ENCODE measurements at regions not wholly inside any gene's neighbourhood (a gene's known extent, or its start where the extent isn't known, plus 50 kb on each side); places are given as distances from the start of the nearest gene placed in this dataset.

DNA sequence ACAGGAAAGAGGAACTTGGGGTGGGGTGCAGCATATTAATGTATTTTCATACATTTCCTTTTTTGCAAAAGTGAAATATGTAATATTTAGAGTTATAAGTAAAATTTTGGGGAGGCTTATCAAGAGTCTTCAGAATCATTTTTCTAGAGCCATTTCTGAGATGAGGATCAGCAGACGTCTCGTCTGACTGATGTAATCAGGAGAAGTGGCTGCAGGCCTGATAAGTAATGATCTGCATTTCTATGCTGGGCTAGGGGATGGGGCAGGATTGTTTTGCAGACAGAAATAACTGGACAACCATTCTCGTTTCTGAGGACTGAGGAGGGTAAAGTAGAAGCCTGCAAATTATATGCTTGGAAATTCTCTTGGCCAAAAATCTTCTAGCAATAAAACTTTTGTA, 89.2 kb upstream of the ARGLU1 start:
- no peak for TF ChIP-seq POLR2AphosphoS5 (IDR thresholded peaks at IDR 0.05)
- TF ChIP-seq, protein P1, sequence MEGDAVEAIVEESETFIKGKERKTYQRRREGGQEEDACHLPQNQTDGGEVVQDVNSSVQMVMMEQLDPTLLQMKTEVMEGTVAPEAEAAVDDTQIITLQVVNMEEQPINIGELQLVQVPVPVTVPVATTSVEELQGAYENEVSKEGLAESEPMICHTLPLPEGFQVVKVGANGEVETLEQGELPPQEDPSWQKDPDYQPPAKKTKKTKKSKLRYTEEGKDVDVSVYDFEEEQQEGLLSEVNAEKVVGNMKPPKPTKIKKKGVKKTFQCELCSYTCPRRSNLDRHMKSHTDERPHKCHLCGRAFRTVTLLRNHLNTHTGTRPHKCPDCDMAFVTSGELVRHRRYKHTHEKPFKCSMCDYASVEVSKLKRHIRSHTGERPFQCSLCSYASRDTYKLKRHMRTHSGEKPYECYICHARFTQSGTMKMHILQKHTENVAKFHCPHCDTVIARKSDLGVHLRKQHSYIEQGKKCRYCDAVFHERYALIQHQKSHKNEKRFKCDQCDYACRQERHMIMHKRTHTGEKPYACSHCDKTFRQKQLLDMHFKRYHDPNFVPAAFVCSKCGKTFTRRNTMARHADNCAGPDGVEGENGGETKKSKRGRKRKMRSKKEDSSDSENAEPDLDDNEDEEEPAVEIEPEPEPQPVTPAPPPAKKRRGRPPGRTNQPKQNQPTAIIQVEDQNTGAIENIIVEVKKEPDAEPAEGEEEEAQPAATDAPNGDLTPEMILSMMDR (IDR thresholded peaks at IDR 0.05) = no peak

Data from breast epithelium (tissue), 3 donors.